Keratinocyte (primary cell): ENCODE measurements at regions not wholly inside any gene's neighbourhood (a gene's known extent, or its start where the extent isn't known, plus 50 kb on each side); places are given as distances from the start of the nearest gene placed in this dataset.

Source experiments
- DNase-seq: peaks from one replicate; pipeline ENCODE4 v3.0.0-alpha.2; 2011; ENCODE audit warnings: low read depth, missing footprints, low spot score
- FAIRE-seq: peaks from 2 replicates; lab custom pipeline; 2011; peaks lifted over from hg19 to GRCh38; lab: Jason Lieb, UNC
- H2AFZ ChIP-seq: 2 replicates; pipeline ENCODE4 v1.6.0; 2012; ENCODE audit warnings: low read length, control low read depth, inconsistent platforms; ENCODE audit not compliant: control insufficient read depth
- H3K27ac ChIP-seq: 2 replicates; pipeline ENCODE4 v1.5.1; 2011; ENCODE audit warnings: low read length; ENCODE audit not compliant: control insufficient read depth, insufficient read depth
- H3K27me3 ChIP-seq: 3 replicates; pipeline ENCODE4 v1.6.0; 2011; ENCODE audit warnings: low read length; ENCODE audit not compliant: control insufficient read depth, insufficient read depth; ENCODE audit errors: extremely low read depth
- H3K36me3 ChIP-seq, 2 experiments: 2 replicates in 1 of 2; 3 replicates in 1 of 2; pipeline ENCODE4 v1.5.1; 2011; ENCODE audit warnings: low read length in 2 of 2, mild to moderate bottlenecking in 1 of 2; ENCODE audit not compliant: control insufficient read depth in 2 of 2, insufficient read depth in 2 of 2; ENCODE audit errors: extremely low read depth in 1 of 2
- H3K4me1 ChIP-seq: 3 replicates; pipeline ENCODE4 v1.5.1; 2011; ENCODE audit warnings: low read length; ENCODE audit not compliant: control insufficient read depth, insufficient read depth; ENCODE audit errors: extremely low read depth
- H3K4me2 ChIP-seq: 3 replicates; pipeline ENCODE4 v1.6.0; 2011; ENCODE audit warnings: low read depth, low read length; ENCODE audit not compliant: control insufficient read depth, insufficient read depth; ENCODE audit errors: extremely low read depth
- H3K4me3 ChIP-seq, 3 experiments: fragments of 200-600 bp in 1 of 3; sonication (generic) in 1 of 3; 2 replicates in 2 of 3; 3 replicates in 1 of 3; pipeline ENCODE4 v1.5.1; 2011 to 2016; ENCODE audit warnings: low read length in 3 of 3, mild to moderate bottlenecking in 3 of 3, control low read depth in 2 of 3, inconsistent platforms in 1 of 3, low read depth in 1 of 3, mixed read lengths in 1 of 3, mixed run types in 1 of 3, moderate library complexity in 1 of 3; ENCODE audit not compliant: control insufficient read depth in 2 of 3, insufficient read depth in 2 of 3; ENCODE audit errors: extremely low read depth in 1 of 3
- H3K79me2 ChIP-seq: 2 replicates; pipeline ENCODE4 v1.6.0; 2012; ENCODE audit warnings: low read length; ENCODE audit not compliant: control insufficient read depth, insufficient read depth
- H3K9ac ChIP-seq: 3 replicates; pipeline ENCODE4 v1.6.0; 2011; ENCODE audit warnings: low read length; ENCODE audit not compliant: control insufficient read depth, insufficient read depth; ENCODE audit errors: extremely low read depth
- H3K9me1 ChIP-seq: 3 replicates; pipeline ENCODE4 v1.6.0; 2011; ENCODE audit warnings: low read length; ENCODE audit not compliant: control insufficient read depth, insufficient read depth; ENCODE audit errors: extremely low read depth
- H3K9me3 ChIP-seq: 2 replicates; pipeline ENCODE4 v1.5.1; 2012; ENCODE audit warnings: low read depth, low read length; ENCODE audit not compliant: control insufficient read depth
- H4K20me1 ChIP-seq: 3 replicates; pipeline ENCODE4 v1.6.0; 2011; ENCODE audit warnings: low read length; ENCODE audit not compliant: control insufficient read depth, insufficient read depth; ENCODE audit errors: extremely low read depth
- CTCF ChIP-seq, 3 experiments: IDR thresholded peaks in 1 of 3; conservative IDR thresholded peaks in 1 of 3; optimal IDR thresholded peaks in 1 of 3; 2 replicates in 2 of 3; 3 replicates in 1 of 3; pipeline versions ENCODE3 to v1.5.1; 2011; ENCODE audit warnings: low read length in 3 of 3, mild to moderate bottlenecking in 3 of 3, moderate library complexity in 2 of 3, control low read depth in 1 of 3, inconsistent platforms in 1 of 3; ENCODE audit not compliant: insufficient read depth in 2 of 3; ENCODE audit errors: extremely low read depth in 1 of 3
- EZH2 ChIP-seq: IDR thresholded peaks from one replicate; pipeline ENCODE4 v1.6.1; 2012; ENCODE audit warnings: inconsistent platforms, mild to moderate bottlenecking, low read length, moderate library complexity
- dilution Hi-C: fragments of 300-500 bp; cut with MboI; formaldehyde crosslinking; loops from one replicate; pipeline ENCODE4 v1.7.0; 2020; ENCODE audit warnings: low sequenced_read_pairs; ENCODE audit not compliant: extremely low pct_ligation_motif_present

- TF ChIP-seq EZH2, result no peak
- no peak for TF ChIP-seq CTCF (optimal IDR thresholded peaks at IDR 0.05 in 1 of 3, IDR thresholded peaks at IDR 0.05 in 1 of 3, conservative IDR thresholded peaks at IDR 0.05 in 1 of 3; ENCODE audit: extremely low read depth in 1 of 3, insufficient read depth in 2 of 3, low read length in 3 of 3)
- Histone ChIP-seq H2AFZ (no peak overlapping the region), H3K4me2 (no peak overlapping the region), H3K27ac (no peak overlapping the region), H3K4me1 (no peaks in the 10 kb centered on the region), H4K20me1 (no peaks in the 10 kb centered on the region), H3K9me3 (no peaks in the 10 kb centered on the region), H3K9ac (no peak overlapping the region), H3K4me3 (no peak overlapping the region), H3K27me3 (no peaks in the 10 kb centered on the region), H3K79me2 (no peaks in the 10 kb centered on the region), H3K36me3 (no peaks in the 10 kb centered on the region), H3K9me1 (no peaks in the 10 kb centered on the region)
- dilution Hi-C loops, result no loop called here
- DNase-seq, result no peak
- no peak for FAIRE-seq
Observed at GRCh38 chr16:50947826-50948225, 203.2 kb downstream of the SALL1 start.

- Histone ChIP-seq H3K36me3 (no peaks in the 10 kb centered on the region), H2AFZ (no peak overlapping the region), H3K4me3 (no peak overlapping the region), H3K27ac (no peak overlapping the region), H3K9me3 (no peaks in the 10 kb centered on the region), H3K79me2 (no peaks in the 10 kb centered on the region), H3K9me1 (no peaks in the 10 kb centered on the region), H3K27me3 (no peaks in the 10 kb centered on the region), H4K20me1 (no peaks in the 10 kb centered on the region), H3K4me2 (no peak overlapping the region), H3K4me1 (no peaks in the 10 kb centered on the region), H3K9ac (no peak overlapping the region)
- TF ChIP-seq CTCF (optimal IDR thresholded peaks at IDR 0.05 in 1 of 3, IDR thresholded peaks at IDR 0.05 in 1 of 3, conservative IDR thresholded peaks at IDR 0.05 in 1 of 3; ENCODE audit: extremely low read depth in 1 of 3, insufficient read depth in 2 of 3, low read length in 3 of 3) (no peak), EZH2 (no peak)
- DNase-seq (no peak), FAIRE-seq (no peak)
- dilution Hi-C loops, result no loop called here
Observed at GRCh38 chr16:50946606-50947005, 204.5 kb downstream of the SALL1 start.
